Putamen (tissue), 1 donor: ENCODE measurements at regions not wholly inside any gene's neighbourhood (a gene's known extent, or its start where the extent isn't known, plus 50 kb on each side); places are given as distances from the start of the nearest gene placed in this dataset.
"Not testable (repeated sequence)": the region's sequence is repeated elsewhere in the genome, so short reads cannot be mapped to it uniquely, and the experiment has no call there.

ENCODE experiments used
- DNase-seq: peaks from one replicate; pipeline ENCODE4 v3.0.0-alpha.2; 2016; ENCODE audit warnings: low spot score

GRCh38 chr6:138659998-138660397 is 113.6 kb upstream of the CCDC28A start:
- no peak for DNase-seq

- DNase-seq: no peak
Measured at GRCh38 chr6:138662471-138662870, 111.1 kb upstream of the CCDC28A start.

- DNase-seq: no peak
Measured at GRCh38 chr6:138663892-138664291, 109.7 kb upstream of the CCDC28A start.

- DNase-seq: no peak
Measured at GRCh38 chr6:138664745-138665144, 108.8 kb upstream of the CCDC28A start.

- no peak for DNase-seq
Measured at GRCh38 chr6:138666636-138667035, 106.9 kb upstream of the CCDC28A start.

GRCh38 chr6:138667408-138667807 is 106.2 kb upstream of the CCDC28A start:
- DNase-seq: no peak

- no peak for DNase-seq
Measured at GRCh38 chr6:138671351-138671750, 102.2 kb upstream of the CCDC28A start.

- no peak for DNase-seq
Measured at GRCh38 chr6:138673346-138674014, 100.1 kb upstream of the CCDC28A start.

GRCh38 chr6:138674444-138674843 is 99.1 kb upstream of the CCDC28A start:
- DNase-seq: not testable (repeated sequence)

GRCh38 chr6:138677538-138677937 is 96.0 kb upstream of the CCDC28A start:
- DNase-seq: no peak

GRCh38 chr6:138678168-138678567 is 95.4 kb upstream of the CCDC28A start:
- no peak for DNase-seq

GRCh38 chr6:138680085-138680484 is 93.5 kb upstream of the CCDC28A start:
- no peak for DNase-seq

- no peak for DNase-seq
Measured at GRCh38 chr6:138681627-138682026, 91.9 kb upstream of the CCDC28A start.

- DNase-seq: no peak
Measured at GRCh38 chr6:138682704-138683527, 90.7 kb upstream of the CCDC28A start.

- DNase-seq: no peak
Measured at GRCh38 chr6:138685257-138685656, 88.3 kb upstream of the CCDC28A start.

GRCh38 chr6:138685781-138686180 is 87.8 kb upstream of the CCDC28A start:
- no peak for DNase-seq

GRCh38 chr6:138688580-138688979 is 85.0 kb upstream of the CCDC28A start:
- no peak for DNase-seq

GRCh38 chr6:138689849-138690248 is 83.7 kb upstream of the CCDC28A start:
- DNase-seq: no peak

GRCh38 chr6:138690975-138691594 is 82.5 kb upstream of the CCDC28A start:
- DNase-seq: no peak

- no peak for DNase-seq
Measured at GRCh38 chr6:138691595-138692057, 81.9 kb upstream of the CCDC28A start.

- no peak for DNase-seq
Measured at GRCh38 chr6:138692058-138692977, 81.3 kb upstream of the CCDC28A start.
